ENCODE measurements at regions not wholly inside any gene's neighbourhood (a gene's known extent, or its start where the extent isn't known, plus 50 kb on each side); places are given as distances from the start of the nearest gene placed in this dataset.

DNA sequence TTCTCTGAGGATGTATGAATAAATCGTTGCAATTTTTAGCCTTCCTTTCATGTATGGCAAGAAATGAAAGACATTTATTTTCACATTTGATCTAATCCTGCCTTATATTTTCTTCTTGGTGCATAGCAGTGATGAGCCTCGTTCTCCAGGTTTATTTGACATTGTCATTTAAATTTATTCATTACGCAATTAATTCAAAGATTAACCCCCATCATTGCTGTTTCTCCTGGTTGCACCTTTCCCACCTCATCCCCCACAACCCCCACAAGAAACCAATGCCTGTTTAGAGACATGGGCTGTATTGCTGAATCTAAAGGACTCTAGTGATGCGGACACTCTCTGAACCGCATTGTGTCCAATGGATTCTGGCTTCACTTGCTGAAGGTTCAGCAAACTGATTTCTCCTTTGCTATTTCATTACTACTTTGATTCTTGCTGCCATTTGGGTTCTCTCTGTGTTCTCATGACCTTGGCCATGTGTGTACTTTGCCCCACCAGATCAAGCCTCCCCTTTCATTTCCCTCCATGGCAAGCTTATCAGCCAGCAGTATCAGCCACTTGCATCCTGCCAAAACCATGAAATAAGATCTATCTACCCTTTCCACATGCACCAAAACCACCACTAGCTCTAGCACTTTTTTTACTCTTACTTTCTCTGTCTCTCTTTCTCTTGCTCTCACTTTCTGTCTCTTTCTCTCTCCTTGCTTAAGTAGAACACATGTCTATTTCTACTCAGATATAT is 382.7 kb downstream of the GBE1 start:
- in situ Hi-C loops (cut with MboI; ENCODE audit: low pct_unique_long_range_greater_than_20kb, low sequenced_read_pairs, unreplicated experiment): no loop called here
- DNase-seq (ENCODE audit: low spot score): no peak
- TF ChIP-seq, protein P1, sequence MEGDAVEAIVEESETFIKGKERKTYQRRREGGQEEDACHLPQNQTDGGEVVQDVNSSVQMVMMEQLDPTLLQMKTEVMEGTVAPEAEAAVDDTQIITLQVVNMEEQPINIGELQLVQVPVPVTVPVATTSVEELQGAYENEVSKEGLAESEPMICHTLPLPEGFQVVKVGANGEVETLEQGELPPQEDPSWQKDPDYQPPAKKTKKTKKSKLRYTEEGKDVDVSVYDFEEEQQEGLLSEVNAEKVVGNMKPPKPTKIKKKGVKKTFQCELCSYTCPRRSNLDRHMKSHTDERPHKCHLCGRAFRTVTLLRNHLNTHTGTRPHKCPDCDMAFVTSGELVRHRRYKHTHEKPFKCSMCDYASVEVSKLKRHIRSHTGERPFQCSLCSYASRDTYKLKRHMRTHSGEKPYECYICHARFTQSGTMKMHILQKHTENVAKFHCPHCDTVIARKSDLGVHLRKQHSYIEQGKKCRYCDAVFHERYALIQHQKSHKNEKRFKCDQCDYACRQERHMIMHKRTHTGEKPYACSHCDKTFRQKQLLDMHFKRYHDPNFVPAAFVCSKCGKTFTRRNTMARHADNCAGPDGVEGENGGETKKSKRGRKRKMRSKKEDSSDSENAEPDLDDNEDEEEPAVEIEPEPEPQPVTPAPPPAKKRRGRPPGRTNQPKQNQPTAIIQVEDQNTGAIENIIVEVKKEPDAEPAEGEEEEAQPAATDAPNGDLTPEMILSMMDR (IDR thresholded peaks at IDR 0.05; ENCODE audit: extremely low read depth, insufficient read depth, missing control alignments): no peak

DNA sequence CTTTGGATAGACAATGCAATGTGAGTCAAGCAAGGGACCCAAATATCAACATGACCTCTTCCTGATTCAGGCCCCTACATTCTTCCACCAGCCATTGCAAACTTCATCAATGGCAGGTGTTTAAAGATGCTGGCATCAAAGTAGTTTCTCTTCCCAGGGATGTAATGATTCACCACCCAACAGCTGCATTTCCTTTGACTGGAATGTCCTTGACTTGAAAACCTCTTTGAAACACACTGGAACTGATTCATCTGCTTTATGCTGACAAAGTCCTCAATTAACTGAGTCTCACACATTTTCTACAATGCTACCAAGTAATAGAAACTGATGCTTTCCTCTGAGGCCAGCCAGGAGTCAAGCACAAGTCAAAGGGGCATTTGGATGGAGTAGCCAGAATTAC is 385.5 kb downstream of the GBE1 start:
- in situ Hi-C loops (cut with MboI; ENCODE audit: low pct_unique_long_range_greater_than_20kb, low sequenced_read_pairs, unreplicated experiment): no loop called here
- no peak for DNase-seq (ENCODE audit: low spot score)
- TF ChIP-seq, protein P1 (IDR thresholded peaks at IDR 0.05; ENCODE audit: extremely low read depth, insufficient read depth, missing control alignments): no peak

DNA sequence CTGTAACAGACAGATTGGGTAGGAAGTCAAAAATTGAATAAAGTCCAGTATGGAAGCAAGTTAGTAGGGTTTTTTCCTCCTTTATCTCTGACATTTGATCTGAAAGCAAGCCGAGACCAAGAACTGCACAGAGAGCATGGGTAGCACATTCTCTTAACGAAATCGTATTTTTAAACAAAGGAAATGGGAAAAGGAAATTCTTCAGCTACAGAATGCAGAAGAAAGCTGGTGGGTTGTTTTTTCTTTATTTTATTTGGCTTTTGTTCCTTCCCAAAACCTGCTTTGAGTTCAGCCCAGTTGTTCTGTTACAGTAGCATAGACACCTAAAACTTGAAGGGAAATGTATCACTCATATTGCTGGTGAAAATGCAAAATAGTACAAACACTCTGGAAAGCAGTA is 397.0 kb downstream of the GBE1 start:
- DNase-seq (ENCODE audit: low spot score): no peak
- TF ChIP-seq, protein P1 (IDR thresholded peaks at IDR 0.05; ENCODE audit: extremely low read depth, insufficient read depth, missing control alignments): no peak
- in situ Hi-C loops (cut with MboI; ENCODE audit: low pct_unique_long_range_greater_than_20kb, low sequenced_read_pairs, unreplicated experiment): no loop called here

GRCh38 chr3:81363816-81364215 is 397.6 kb downstream of the GBE1 start:
- TF ChIP-seq, protein P1 (IDR thresholded peaks at IDR 0.05; ENCODE audit: extremely low read depth, insufficient read depth, missing control alignments): no peak
- in situ Hi-C loops (cut with MboI; ENCODE audit: low pct_unique_long_range_greater_than_20kb, low sequenced_read_pairs, unreplicated experiment): no loop called here
- no peak for DNase-seq (ENCODE audit: low spot score)

DNA sequence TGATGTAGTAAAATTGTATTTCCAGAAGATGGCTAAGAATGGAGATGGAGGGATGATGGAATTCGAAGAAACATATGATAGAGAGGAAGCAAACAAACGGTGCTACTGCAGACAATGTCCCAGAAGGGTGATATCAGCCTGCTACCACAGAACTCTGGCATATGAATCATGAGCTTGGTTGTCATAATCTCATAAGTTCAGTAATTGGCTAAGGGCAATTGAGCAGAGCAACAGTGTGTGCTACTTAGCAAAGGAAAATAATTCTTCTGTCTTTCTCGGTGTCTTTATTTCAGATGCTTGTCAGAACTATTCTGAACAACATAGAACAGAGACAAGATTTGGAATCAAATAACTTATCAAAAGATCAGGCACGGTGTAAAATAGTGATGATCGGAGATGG is 407.3 kb downstream of the GBE1 start:
- in situ Hi-C loops (cut with MboI; ENCODE audit: low pct_unique_long_range_greater_than_20kb, low sequenced_read_pairs, unreplicated experiment): no loop called here
- TF ChIP-seq, protein P1 (IDR thresholded peaks at IDR 0.05; ENCODE audit: extremely low read depth, insufficient read depth, missing control alignments): no peak
- no peak for DNase-seq (ENCODE audit: low spot score)

GRCh38 chr3:81352867-81353266 is 408.6 kb downstream of the GBE1 start:
- DNase-seq (ENCODE audit: low spot score): no peak
- in situ Hi-C loops (cut with MboI; ENCODE audit: low pct_unique_long_range_greater_than_20kb, low sequenced_read_pairs, unreplicated experiment): no loop called here
- TF ChIP-seq, protein P1 (IDR thresholded peaks at IDR 0.05; ENCODE audit: extremely low read depth, insufficient read depth, missing control alignments): peak; percentile 34
